ENCODE measurements at regions not wholly inside any gene's neighbourhood (a gene's known extent, or its start where the extent isn't known, plus 50 kb on each side); places are given as distances from the start of the nearest gene placed in this dataset.

- H3K4me3 ChIP-seq (ENCODE audit: low read depth, low read length): no peak overlapping the region
- H3K9ac ChIP-seq (ENCODE audit: low read depth, low read length): no peak overlapping the region
- H3K4me1 ChIP-seq (ENCODE audit: control insufficient read depth, insufficient read depth, low read length): peaks cover 20% of the 10 kb centered on the region
- no peaks in the 10 kb centered on the region for H3K36me3 ChIP-seq (ENCODE audit: control insufficient read depth, insufficient read depth, low read length)
- H3K9me3 ChIP-seq (ENCODE audit: control insufficient read depth, insufficient read depth, low read length): no peaks in the 10 kb centered on the region
- H3K27me3 ChIP-seq (ENCODE audit: control insufficient read depth, insufficient read depth, low read length): no peaks in the 10 kb centered on the region
- H3K27ac ChIP-seq (ENCODE audit: low read depth, low read length): no peak overlapping the region
Observed at GRCh38 chr16:52386694-52387093, 160.2 kb downstream of the TOX3 start.

GRCh38 chr16:52384378-52384777 lies 162.6 kb downstream of the TOX3 start:
- H3K9me3 ChIP-seq (ENCODE audit: control insufficient read depth, insufficient read depth, low read length): no peaks in the 10 kb centered on the region
- no peak overlapping the region for H3K4me3 ChIP-seq (ENCODE audit: low read depth, low read length)
- no peaks in the 10 kb centered on the region for H3K36me3 ChIP-seq (ENCODE audit: control insufficient read depth, insufficient read depth, low read length)
- H3K27ac ChIP-seq (ENCODE audit: low read depth, low read length): no peak overlapping the region
- H3K27me3 ChIP-seq (ENCODE audit: control insufficient read depth, insufficient read depth, low read length): no peaks in the 10 kb centered on the region
- H3K4me1 ChIP-seq (ENCODE audit: control insufficient read depth, insufficient read depth, low read length): peaks cover 20% of the 10 kb centered on the region
- no peak overlapping the region for H3K9ac ChIP-seq (ENCODE audit: low read depth, low read length)

- no peak overlapping the region for H3K27ac ChIP-seq (ENCODE audit: low read depth, low read length)
- no peaks in the 10 kb centered on the region for H3K9me3 ChIP-seq (ENCODE audit: control insufficient read depth, insufficient read depth, low read length)
- peaks cover 20% of the 10 kb centered on the region for H3K4me1 ChIP-seq (ENCODE audit: control insufficient read depth, insufficient read depth, low read length)
- no peak overlapping the region for H3K4me3 ChIP-seq (ENCODE audit: low read depth, low read length)
- no peaks in the 10 kb centered on the region for H3K36me3 ChIP-seq (ENCODE audit: control insufficient read depth, insufficient read depth, low read length)
- H3K27me3 ChIP-seq (ENCODE audit: control insufficient read depth, insufficient read depth, low read length): no peaks in the 10 kb centered on the region
- no peak overlapping the region for H3K9ac ChIP-seq (ENCODE audit: low read depth, low read length)
Observed at GRCh38 chr16:52383640-52384292, 163.2 kb downstream of the TOX3 start.

GRCh38 chr16:52383119-52383518 lies 163.8 kb downstream of the TOX3 start:
- H3K4me3 ChIP-seq (ENCODE audit: low read depth, low read length): no peak overlapping the region
- H3K9ac ChIP-seq (ENCODE audit: low read depth, low read length): no peak overlapping the region
- no peaks in the 10 kb centered on the region for H3K9me3 ChIP-seq (ENCODE audit: control insufficient read depth, insufficient read depth, low read length)
- H3K27ac ChIP-seq (ENCODE audit: low read depth, low read length): no peak overlapping the region
- no peaks in the 10 kb centered on the region for H3K27me3 ChIP-seq (ENCODE audit: control insufficient read depth, insufficient read depth, low read length)
- H3K36me3 ChIP-seq (ENCODE audit: control insufficient read depth, insufficient read depth, low read length): no peaks in the 10 kb centered on the region
- peaks cover 20% of the 10 kb centered on the region for H3K4me1 ChIP-seq (ENCODE audit: control insufficient read depth, insufficient read depth, low read length)

- no peaks in the 10 kb centered on the region for H3K36me3 ChIP-seq (ENCODE audit: control insufficient read depth, insufficient read depth, low read length)
Observed at GRCh38 chr16:52379551-52379950, 167.4 kb downstream of the TOX3 start.

GRCh38 chr16:52376676-52377280 lies 170.2 kb downstream of the TOX3 start:
- H3K9ac ChIP-seq (ENCODE audit: low read depth, low read length): no peak overlapping the region
- H3K27me3 ChIP-seq (ENCODE audit: control insufficient read depth, insufficient read depth, low read length): no peaks in the 10 kb centered on the region
- no peak overlapping the region for H3K27ac ChIP-seq (ENCODE audit: low read depth, low read length)
- H3K4me3 ChIP-seq (ENCODE audit: low read depth, low read length): no peak overlapping the region
- H3K9me3 ChIP-seq (ENCODE audit: control insufficient read depth, insufficient read depth, low read length): no peaks in the 10 kb centered on the region
- no peaks in the 10 kb centered on the region for H3K36me3 ChIP-seq (ENCODE audit: control insufficient read depth, insufficient read depth, low read length)
- H3K4me1 ChIP-seq (ENCODE audit: control insufficient read depth, insufficient read depth, low read length): no peaks in the 10 kb centered on the region

More at GRCh38 chr16:52379551-52379950, 167.4 kb downstream of the TOX3 start:
- H3K27me3 ChIP-seq (ENCODE audit: control insufficient read depth, insufficient read depth, low read length): no peaks in the 10 kb centered on the region
- H3K9ac ChIP-seq (ENCODE audit: low read depth, low read length): no peak overlapping the region
- peaks cover 20% of the 10 kb centered on the region for H3K4me1 ChIP-seq (ENCODE audit: control insufficient read depth, insufficient read depth, low read length)
- H3K4me3 ChIP-seq (ENCODE audit: low read depth, low read length): no peak overlapping the region
- no peaks in the 10 kb centered on the region for H3K9me3 ChIP-seq (ENCODE audit: control insufficient read depth, insufficient read depth, low read length)
- no peak overlapping the region for H3K27ac ChIP-seq (ENCODE audit: low read depth, low read length)

GRCh38 chr16:52372313-52372712 lies 174.6 kb downstream of the TOX3 start:
- H3K4me1 ChIP-seq (ENCODE audit: control insufficient read depth, insufficient read depth, low read length): no peaks in the 10 kb centered on the region
- no peaks in the 10 kb centered on the region for H3K36me3 ChIP-seq (ENCODE audit: control insufficient read depth, insufficient read depth, low read length)
- H3K9me3 ChIP-seq (ENCODE audit: control insufficient read depth, insufficient read depth, low read length): no peaks in the 10 kb centered on the region
- H3K4me3 ChIP-seq (ENCODE audit: low read depth, low read length): no peak overlapping the region
- no peak overlapping the region for H3K27ac ChIP-seq (ENCODE audit: low read depth, low read length)
- no peak overlapping the region for H3K9ac ChIP-seq (ENCODE audit: low read depth, low read length)
- no peaks in the 10 kb centered on the region for H3K27me3 ChIP-seq (ENCODE audit: control insufficient read depth, insufficient read depth, low read length)

- Histone ChIP-seq H3K9ac (ENCODE audit: low read depth, low read length) (no peak overlapping the region), H3K4me3 (ENCODE audit: low read depth, low read length) (no peak overlapping the region), H3K36me3 (ENCODE audit: control insufficient read depth, insufficient read depth, low read length) (no peaks in the 10 kb centered on the region), H3K9me3 (ENCODE audit: control insufficient read depth, insufficient read depth, low read length) (no peaks in the 10 kb centered on the region), H3K27ac (ENCODE audit: low read depth, low read length) (no peak overlapping the region), H3K4me1 (ENCODE audit: control insufficient read depth, insufficient read depth, low read length) (no peaks in the 10 kb centered on the region), H3K27me3 (ENCODE audit: control insufficient read depth, insufficient read depth, low read length) (no peaks in the 10 kb centered on the region)
Observed at GRCh38 chr16:52368859-52369258, 178.1 kb downstream of the TOX3 start.

GRCh38 chr16:52367821-52368220 lies 179.1 kb downstream of the TOX3 start:
- H3K4me3 ChIP-seq (ENCODE audit: low read depth, low read length): no peak overlapping the region
- H3K36me3 ChIP-seq (ENCODE audit: control insufficient read depth, insufficient read depth, low read length): no peaks in the 10 kb centered on the region
- no peak overlapping the region for H3K9ac ChIP-seq (ENCODE audit: low read depth, low read length)
- no peaks in the 10 kb centered on the region for H3K4me1 ChIP-seq (ENCODE audit: control insufficient read depth, insufficient read depth, low read length)
- H3K27ac ChIP-seq (ENCODE audit: low read depth, low read length): no peak overlapping the region
- no peaks in the 10 kb centered on the region for H3K27me3 ChIP-seq (ENCODE audit: control insufficient read depth, insufficient read depth, low read length)
- no peaks in the 10 kb centered on the region for H3K9me3 ChIP-seq (ENCODE audit: control insufficient read depth, insufficient read depth, low read length)

GRCh38 chr16:52366983-52367382 lies 180.0 kb downstream of the TOX3 start:
- H3K36me3 ChIP-seq (ENCODE audit: control insufficient read depth, insufficient read depth, low read length): no peaks in the 10 kb centered on the region
- no peak overlapping the region for H3K4me3 ChIP-seq (ENCODE audit: low read depth, low read length)
- no peaks in the 10 kb centered on the region for H3K27me3 ChIP-seq (ENCODE audit: control insufficient read depth, insufficient read depth, low read length)
- no peak overlapping the region for H3K9ac ChIP-seq (ENCODE audit: low read depth, low read length)
- H3K27ac ChIP-seq (ENCODE audit: low read depth, low read length): no peak overlapping the region
- H3K9me3 ChIP-seq (ENCODE audit: control insufficient read depth, insufficient read depth, low read length): no peaks in the 10 kb centered on the region
- no peaks in the 10 kb centered on the region for H3K4me1 ChIP-seq (ENCODE audit: control insufficient read depth, insufficient read depth, low read length)

- H3K27me3 ChIP-seq (ENCODE audit: control insufficient read depth, insufficient read depth, low read length): no peaks in the 10 kb centered on the region
- H3K36me3 ChIP-seq (ENCODE audit: control insufficient read depth, insufficient read depth, low read length): no peaks in the 10 kb centered on the region
Observed at GRCh38 chr16:52364500-52364899, 182.4 kb downstream of the TOX3 start.

More at GRCh38 chr16:52364500-52364899, 182.4 kb downstream of the TOX3 start:
- H3K9me3 ChIP-seq (ENCODE audit: control insufficient read depth, insufficient read depth, low read length): no peaks in the 10 kb centered on the region
- H3K9ac ChIP-seq (ENCODE audit: low read depth, low read length): no peak overlapping the region
- no peaks in the 10 kb centered on the region for H3K4me1 ChIP-seq (ENCODE audit: control insufficient read depth, insufficient read depth, low read length)
- H3K27ac ChIP-seq (ENCODE audit: low read depth, low read length): no peak overlapping the region
- H3K4me3 ChIP-seq (ENCODE audit: low read depth, low read length): no peak overlapping the region

All from HUES48 (cell line).